Loucy (cell line): ENCODE measurements at regions not wholly inside any gene's neighbourhood (a gene's known extent, or its start where the extent isn't known, plus 50 kb on each side); places are given as distances from the start of the nearest gene placed in this dataset.

ENCODE experiments used
- H2AFZ ChIP-seq: fragments of 200-600 bp; sonication (generic); 2 replicates; pipeline ENCODE4 v1.6.0; 2016; ENCODE audit warnings: antibody characterized with exemption, mild to moderate bottlenecking, low read length, moderate library complexity
- H3F3A ChIP-seq: fragments of 200-600 bp; 2 replicates; pipeline ENCODE4 v1.6.0; 2016; ENCODE audit warnings: antibody characterized with exemption, low read depth, mild to moderate bottlenecking
- H3K27me3 ChIP-seq: fragments of 200-600 bp; sonication (generic); 2 replicates; pipeline ENCODE4 v1.6.1; 2014; ENCODE audit warnings: low read length, mild to moderate bottlenecking; ENCODE audit not compliant: insufficient read depth, poor library complexity, severe bottlenecking
- H3K36me3 ChIP-seq: fragments of 200-600 bp; sonication (generic); 2 replicates; pipeline ENCODE4 v1.6.1; 2016; ENCODE audit warnings: low read length; ENCODE audit not compliant: insufficient read depth
- H3K4me1 ChIP-seq: fragments of 200-600 bp; sonication (generic); 2 replicates; pipeline ENCODE4 v1.5.1; 2014; ENCODE audit warnings: low read length, mild to moderate bottlenecking; ENCODE audit not compliant: insufficient read depth, poor library complexity, severe bottlenecking
- H3K4me2 ChIP-seq: fragments of 200-600 bp; sonication (generic); 2 replicates; pipeline ENCODE4 v1.6.0; 2014; ENCODE audit warnings: antibody characterized with exemption, low read length, low read depth, mild to moderate bottlenecking; ENCODE audit not compliant: poor library complexity, severe bottlenecking
- H3K4me3 ChIP-seq: fragments of 200-600 bp; sonication (generic); 2 replicates; pipeline ENCODE4 v1.5.1; 2014; ENCODE audit warnings: low read length, mild to moderate bottlenecking, mixed read lengths; ENCODE audit not compliant: poor library complexity, severe bottlenecking
- H3K79me2 ChIP-seq: fragments of 200-600 bp; sonication (generic); 2 replicates; pipeline ENCODE4 v1.6.1; 2014; ENCODE audit warnings: low read length; ENCODE audit not compliant: insufficient read depth
- H3K9ac ChIP-seq: fragments of 200-600 bp; sonication (generic); 2 replicates; pipeline ENCODE4 v1.6.0; 2014; ENCODE audit warnings: mild to moderate bottlenecking, low read depth, low read length, moderate library complexity; ENCODE audit not compliant: poor library complexity, severe bottlenecking
- H3K9me2 ChIP-seq: fragments of 200-600 bp; sonication (generic); replicated peaks from 2 replicates; pipeline ENCODE4 v1.6.1; 2016; ENCODE audit warnings: low read depth, low read length, mixed read lengths
- H3K9me3 ChIP-seq: fragments of 200-600 bp; sonication (generic); 2 replicates; pipeline ENCODE4 v1.6.1; 2014; ENCODE audit warnings: mild to moderate bottlenecking, antibody characterized with exemption, low read length, low read depth; ENCODE audit not compliant: insufficient read depth
- H4K20me1 ChIP-seq: fragments of 200-600 bp; sonication (generic); 2 replicates; pipeline ENCODE4 v1.6.0; 2014; ENCODE audit warnings: antibody characterized with exemption, low read length, mild to moderate bottlenecking; ENCODE audit not compliant: insufficient read depth, poor library complexity, severe bottlenecking
- EZH2phosphoT487 ChIP-seq: fragments of 200-600 bp; IDR thresholded peaks from 2 replicates; pipeline ENCODE4 v1.6.1; 2018; ENCODE audit warnings: antibody characterized with exemption, mild to moderate bottlenecking, moderate library complexity, borderline replicate concordance
- TF ChIP-seq, protein P1 (sequence below): fragments of 200-600 bp; sonication (generic); conservative IDR thresholded peaks from 2 replicates; pipeline ENCODE4 v1.5.1; 2014; ENCODE audit warnings: mild to moderate bottlenecking, antibody characterized with exemption, low read length

DNA sequence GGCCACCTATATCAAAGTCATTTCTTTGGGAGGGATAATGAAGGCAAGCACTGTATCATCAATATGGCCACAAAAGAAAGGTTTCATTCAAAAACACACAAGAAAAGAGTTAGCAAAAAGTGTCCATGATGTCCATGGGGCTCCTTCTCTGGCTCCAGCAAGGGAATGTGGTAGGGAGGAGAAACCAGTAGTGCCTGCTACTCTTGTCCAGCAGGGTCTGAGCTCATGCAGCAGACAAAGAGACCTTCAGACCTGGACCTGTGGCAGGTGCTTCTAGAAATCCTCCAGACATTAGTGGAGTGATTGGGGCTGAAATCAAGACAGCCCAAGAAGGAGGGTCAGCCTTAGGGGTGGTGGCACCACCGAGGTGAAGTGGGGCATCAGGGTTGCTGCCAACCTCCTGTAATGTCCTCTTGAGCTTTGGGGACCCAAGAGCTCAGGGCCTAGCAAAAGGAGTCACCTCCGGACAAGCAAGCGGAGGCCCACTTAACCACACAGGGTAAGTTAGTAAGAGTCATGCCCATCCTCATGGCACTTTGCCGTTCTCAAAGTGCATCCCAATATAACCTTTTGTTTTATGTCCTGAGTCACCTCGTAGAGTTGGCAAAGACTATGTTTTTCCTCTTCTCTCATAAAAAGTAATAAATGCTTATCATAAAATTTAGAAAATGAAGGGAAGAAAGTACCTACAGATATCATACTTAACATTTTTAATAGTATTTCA lies 112.6 kb upstream of the YPEL5 start:
- Histone ChIP-seq H3K4me1 (no peaks in the 10 kb centered on the region), H4K20me1 (no peaks in the 10 kb centered on the region), H3K9me2 (no peaks in the 10 kb centered on the region), H2AFZ (no peak overlapping the region), H3K9me3 (no peaks in the 10 kb centered on the region), H3K36me3 (no peaks in the 10 kb centered on the region), H3K27me3 (peaks cover 5% of the 10 kb centered on the region), H3K4me3 (no peak overlapping the region), H3F3A (no peaks in the 10 kb centered on the region), H3K79me2 (no peaks in the 10 kb centered on the region), H3K9ac (no peak overlapping the region), H3K4me2 (no peak overlapping the region)
- no peak for TF ChIP-seq EZH2phosphoT487
- TF ChIP-seq, protein P1, sequence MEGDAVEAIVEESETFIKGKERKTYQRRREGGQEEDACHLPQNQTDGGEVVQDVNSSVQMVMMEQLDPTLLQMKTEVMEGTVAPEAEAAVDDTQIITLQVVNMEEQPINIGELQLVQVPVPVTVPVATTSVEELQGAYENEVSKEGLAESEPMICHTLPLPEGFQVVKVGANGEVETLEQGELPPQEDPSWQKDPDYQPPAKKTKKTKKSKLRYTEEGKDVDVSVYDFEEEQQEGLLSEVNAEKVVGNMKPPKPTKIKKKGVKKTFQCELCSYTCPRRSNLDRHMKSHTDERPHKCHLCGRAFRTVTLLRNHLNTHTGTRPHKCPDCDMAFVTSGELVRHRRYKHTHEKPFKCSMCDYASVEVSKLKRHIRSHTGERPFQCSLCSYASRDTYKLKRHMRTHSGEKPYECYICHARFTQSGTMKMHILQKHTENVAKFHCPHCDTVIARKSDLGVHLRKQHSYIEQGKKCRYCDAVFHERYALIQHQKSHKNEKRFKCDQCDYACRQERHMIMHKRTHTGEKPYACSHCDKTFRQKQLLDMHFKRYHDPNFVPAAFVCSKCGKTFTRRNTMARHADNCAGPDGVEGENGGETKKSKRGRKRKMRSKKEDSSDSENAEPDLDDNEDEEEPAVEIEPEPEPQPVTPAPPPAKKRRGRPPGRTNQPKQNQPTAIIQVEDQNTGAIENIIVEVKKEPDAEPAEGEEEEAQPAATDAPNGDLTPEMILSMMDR, result no peak

- Histone ChIP-seq H3K9me3 (no peaks in the 10 kb centered on the region), H3K4me3 (no peak overlapping the region)
Observed at GRCh38 chr2:30037016-30037415, 109.8 kb upstream of the YPEL5 start.

GRCh38 chr2:30038419-30038818 lies 108.4 kb upstream of the YPEL5 start:
- Histone ChIP-seq H3K9ac (no peak overlapping the region), H2AFZ (no peak overlapping the region), H3K4me2 (no peak overlapping the region), H3K9me2 (no peaks in the 10 kb centered on the region), H3K9me3 (no peaks in the 10 kb centered on the region), H3K36me3 (no peaks in the 10 kb centered on the region), H3K4me3 (no peak overlapping the region), H4K20me1 (no peaks in the 10 kb centered on the region), H3F3A (no peaks in the 10 kb centered on the region), H3K27me3 (peaks cover 5% of the 10 kb centered on the region), H3K4me1 (no peaks in the 10 kb centered on the region), H3K79me2 (no peaks in the 10 kb centered on the region)
- TF ChIP-seq, protein P1, result no peak
- TF ChIP-seq EZH2phosphoT487, result no peak

More at GRCh38 chr2:30037016-30037415, 109.8 kb upstream of the YPEL5 start:
- Histone ChIP-seq H3K9ac (no peak overlapping the region), H3F3A (no peaks in the 10 kb centered on the region), H3K4me1 (no peaks in the 10 kb centered on the region), H3K36me3 (no peaks in the 10 kb centered on the region), H3K27me3 (peaks cover 5% of the 10 kb centered on the region), H2AFZ (no peak overlapping the region), H3K4me2 (no peak overlapping the region), H4K20me1 (no peaks in the 10 kb centered on the region), H3K9me2 (no peaks in the 10 kb centered on the region), H3K79me2 (no peaks in the 10 kb centered on the region)
- TF ChIP-seq, protein P1, result no peak
- no peak for TF ChIP-seq EZH2phosphoT487
